GM19023 (cell line): ENCODE measurements at regions not wholly inside any gene's neighbourhood (a gene's known extent, or its start where the extent isn't known, plus 50 kb on each side); places are given as distances from the start of the nearest gene placed in this dataset.
A peak's percentile ranks its signal among the peaks of the same experiment; 100 is the strongest.
"Not testable (repeated sequence)": the region's sequence is repeated elsewhere in the genome, so short reads cannot be mapped to it uniquely, and the experiment has no call there.

ENCODE experiments used
- ATAC-seq: cut with Tn5 transposase; IDR thresholded peaks from one replicate; pipeline ENCODE4 v1.9.1; 2021; ENCODE audit warnings: mild to moderate bottlenecking, moderate library complexity; ENCODE audit not compliant: unreplicated experiment

DNA sequence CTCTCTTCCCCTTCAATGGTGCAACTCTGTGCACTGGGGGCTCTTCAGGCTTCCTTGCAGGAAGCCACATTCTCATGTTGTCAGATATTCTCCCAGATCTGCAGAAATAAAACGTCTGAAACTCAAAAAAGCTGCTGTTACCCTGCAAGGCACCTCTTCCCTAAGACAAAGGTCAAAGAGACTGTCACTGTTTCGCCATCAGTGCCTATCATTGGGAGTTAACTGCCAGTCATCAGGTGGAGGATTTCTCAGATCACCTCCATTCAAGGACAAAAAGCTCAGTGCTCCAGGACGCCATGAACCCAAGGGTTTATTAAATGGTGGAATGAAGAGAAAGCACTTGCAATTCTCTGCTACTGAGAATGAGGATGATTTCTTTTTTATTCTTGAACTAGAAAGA, 144.6 kb upstream of the PALS2 start:
- ATAC-seq, result no peak

DNA sequence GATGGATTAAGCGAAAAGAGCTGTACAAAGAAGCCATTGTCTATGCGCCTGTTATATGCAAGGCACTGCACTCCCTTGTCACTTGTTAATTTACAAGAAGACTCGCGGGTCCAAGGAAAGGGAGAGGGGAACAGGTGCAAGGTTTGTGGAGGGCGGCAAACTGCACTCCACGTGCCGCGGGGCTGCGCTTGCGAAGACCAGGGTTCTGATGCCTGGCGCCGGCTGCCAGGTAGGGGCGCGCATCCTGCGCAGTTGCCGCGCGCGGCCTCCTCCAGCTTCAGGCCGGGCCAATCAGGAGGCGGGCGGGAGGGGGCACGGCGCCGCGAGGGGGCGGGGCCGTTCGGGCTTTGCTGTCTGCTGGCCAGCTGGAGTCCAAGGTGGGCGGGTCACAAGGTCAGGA, 140.6 kb upstream of the PALS2 start:
- no peak for ATAC-seq

DNA sequence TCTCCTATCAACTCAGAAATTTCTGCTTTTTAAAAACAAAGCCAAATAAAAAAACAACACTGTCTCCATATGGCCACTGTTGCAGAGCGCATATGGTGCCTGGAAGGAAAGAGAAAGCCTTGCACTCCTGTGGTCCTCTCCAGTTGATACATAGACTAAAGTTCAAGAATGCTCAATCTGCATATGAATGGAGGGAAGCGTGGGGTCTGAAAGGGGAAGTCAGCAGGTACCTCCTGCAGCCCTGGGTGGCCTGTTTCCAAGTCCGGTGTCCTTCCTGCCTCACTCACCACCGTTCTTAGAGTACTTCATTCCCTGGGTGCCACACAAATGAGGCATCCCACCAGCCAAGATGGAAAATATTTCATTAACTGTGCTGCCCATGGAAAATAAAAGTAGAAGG, 138.3 kb upstream of the PALS2 start:
- ATAC-seq, result no peak

DNA sequence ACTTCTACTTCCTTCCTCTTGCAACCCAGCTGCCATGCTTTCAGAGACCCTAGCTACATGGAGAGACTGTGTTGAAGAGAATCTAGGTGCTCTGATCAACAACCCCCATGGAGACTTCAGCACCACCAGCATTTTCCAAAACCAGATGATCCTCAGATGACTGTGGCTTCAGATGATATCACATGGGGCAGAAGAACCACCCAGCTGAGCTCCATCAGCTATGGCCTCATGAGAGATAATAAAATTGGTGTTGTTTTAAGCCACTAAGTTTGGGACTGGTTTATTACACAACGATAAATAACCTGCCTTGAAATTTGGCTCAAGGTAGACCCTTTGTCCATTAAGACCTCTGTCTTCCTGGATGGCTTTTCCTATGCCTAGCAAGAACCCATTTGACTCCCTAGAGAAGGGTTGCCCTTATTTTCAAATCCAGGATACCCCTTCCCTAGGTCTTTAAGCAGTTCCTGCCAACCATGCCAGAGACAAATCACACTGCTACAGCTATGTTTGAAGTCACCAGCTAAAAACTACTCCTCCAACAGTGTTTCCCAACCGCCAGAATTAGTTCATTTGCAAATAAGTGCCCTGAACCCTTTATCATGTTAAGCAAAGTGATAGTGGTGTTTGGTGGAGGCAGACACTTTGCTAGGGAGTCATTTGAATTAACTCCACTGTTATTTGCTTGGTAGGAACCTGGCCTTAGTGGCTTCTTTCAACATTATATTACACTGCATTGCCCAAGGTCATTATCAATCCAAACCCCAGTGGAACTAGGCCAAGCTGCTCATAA, 136.9 kb upstream of the PALS2 start:
- ATAC-seq, result no peak

DNA sequence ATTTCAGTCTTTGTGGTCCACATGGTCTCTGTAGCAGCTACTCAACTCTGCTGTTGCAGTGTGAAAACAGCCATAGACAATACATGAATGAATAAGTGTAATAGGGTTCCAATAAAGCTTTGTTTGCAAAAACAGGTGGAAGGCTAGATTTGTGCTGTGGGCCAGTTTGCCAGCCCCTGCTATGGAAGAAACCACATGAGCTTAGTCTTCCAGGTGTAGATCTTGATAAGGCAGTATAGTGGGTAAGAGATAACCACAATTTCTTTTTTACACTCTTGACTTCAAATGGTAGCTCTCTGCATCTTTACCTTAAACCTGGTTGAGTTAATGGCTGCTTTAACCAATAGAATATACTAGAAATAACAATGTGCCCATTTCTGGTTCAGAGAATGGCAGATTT, 135.0 kb upstream of the PALS2 start:
- no peak for ATAC-seq

DNA sequence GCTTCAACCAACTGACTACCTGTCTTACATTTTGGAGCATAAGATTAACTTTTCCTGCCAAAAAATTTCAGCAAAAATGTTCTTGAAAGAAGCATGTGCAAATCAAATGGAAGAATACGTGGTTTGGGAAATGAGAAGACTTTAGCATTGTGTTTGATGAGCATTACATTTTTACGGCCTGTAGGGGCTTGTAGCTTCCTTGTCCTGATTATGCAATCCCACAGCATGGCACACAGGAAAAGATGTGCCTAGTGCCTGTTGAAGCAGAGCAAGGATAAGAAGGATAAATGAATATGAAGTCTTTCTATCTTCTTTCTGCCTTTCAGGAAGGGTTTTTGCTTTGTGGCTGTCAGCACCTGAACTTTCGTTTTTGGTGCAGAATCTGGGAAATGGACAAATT, 134.1 kb upstream of the PALS2 start:
- ATAC-seq, result not testable (repeated sequence)

DNA sequence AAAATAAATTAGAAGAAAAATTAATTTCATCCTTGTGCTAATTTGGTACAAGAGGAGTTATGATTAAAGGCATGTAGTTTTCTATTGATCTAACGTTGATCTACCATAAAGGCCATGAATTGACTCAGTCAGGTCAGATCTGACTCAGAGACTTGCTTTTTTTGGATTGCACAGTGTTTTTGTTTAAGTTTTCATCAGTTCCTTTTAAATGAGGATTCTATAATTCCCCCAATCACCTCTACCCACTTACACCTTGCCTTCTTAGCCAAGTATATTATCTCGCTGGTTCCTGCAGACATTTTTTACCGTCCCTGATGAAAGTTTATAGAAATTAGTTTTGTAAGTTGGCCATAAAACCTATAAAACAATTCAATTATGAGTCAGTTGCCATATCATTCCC, 132.4 kb upstream of the PALS2 start:
- no peak for ATAC-seq

DNA sequence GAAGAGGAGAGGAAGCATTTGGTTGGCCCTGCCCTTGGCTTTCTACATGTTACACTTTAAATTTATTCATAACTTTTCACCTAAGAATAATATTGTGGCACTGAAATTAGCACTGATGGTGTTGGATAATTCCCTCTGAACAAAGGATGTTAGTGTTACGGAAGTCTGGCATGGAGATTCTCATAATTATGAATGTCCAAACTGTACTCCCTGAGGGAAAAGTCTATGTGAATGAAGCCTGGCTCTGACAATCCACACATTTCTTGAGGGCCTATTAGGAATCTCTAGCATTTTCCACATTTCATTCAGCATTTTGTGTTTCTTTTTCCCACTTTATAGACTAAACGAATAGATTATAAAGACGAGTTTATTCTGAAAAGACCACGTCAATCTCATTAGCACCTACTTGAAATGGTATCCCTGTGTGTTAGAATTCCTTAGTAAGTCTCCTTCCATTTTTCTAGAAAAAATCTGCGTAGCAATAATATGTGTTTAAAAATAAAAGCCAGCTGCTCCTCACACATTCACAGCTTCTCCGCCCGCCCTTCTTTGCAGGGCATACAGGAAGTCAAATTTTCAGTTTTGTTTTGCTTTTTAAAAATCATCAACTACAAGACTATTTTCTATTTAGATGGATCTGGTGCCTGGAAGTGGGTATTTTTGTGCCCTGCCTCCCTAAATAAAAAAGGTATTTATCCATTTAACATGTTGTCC, 131.8 kb upstream of the PALS2 start:
- ATAC-seq, result peak; percentile 62

DNA sequence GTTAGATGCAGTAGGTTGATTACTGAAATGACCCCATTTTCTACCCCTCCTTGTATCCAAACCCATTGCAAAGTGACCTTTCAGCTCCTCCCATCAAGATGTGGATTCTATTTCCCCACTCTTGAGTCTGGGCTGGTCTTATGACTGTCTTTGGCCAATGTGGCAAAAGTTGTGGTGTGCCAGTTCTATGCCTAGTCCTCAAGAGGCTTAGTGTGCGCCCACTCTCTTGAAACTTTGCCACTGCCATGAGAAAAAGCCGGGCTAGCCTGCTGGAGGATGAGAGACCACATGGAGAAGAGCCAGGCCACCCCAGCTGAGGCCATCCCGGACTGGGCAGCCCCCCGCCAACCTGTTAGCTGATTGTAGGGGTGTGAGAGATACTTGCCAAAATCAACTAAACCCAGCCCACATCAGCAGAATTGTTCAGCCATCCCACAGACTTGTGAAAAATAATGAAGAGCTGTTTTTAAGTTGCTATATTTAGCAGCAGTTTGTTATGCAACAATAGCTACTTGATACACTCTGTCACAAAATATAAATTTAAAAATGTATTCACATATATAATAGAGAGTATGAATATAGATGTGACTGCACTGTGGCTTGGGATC, 131.0 kb upstream of the PALS2 start:
- no peak for ATAC-seq

DNA sequence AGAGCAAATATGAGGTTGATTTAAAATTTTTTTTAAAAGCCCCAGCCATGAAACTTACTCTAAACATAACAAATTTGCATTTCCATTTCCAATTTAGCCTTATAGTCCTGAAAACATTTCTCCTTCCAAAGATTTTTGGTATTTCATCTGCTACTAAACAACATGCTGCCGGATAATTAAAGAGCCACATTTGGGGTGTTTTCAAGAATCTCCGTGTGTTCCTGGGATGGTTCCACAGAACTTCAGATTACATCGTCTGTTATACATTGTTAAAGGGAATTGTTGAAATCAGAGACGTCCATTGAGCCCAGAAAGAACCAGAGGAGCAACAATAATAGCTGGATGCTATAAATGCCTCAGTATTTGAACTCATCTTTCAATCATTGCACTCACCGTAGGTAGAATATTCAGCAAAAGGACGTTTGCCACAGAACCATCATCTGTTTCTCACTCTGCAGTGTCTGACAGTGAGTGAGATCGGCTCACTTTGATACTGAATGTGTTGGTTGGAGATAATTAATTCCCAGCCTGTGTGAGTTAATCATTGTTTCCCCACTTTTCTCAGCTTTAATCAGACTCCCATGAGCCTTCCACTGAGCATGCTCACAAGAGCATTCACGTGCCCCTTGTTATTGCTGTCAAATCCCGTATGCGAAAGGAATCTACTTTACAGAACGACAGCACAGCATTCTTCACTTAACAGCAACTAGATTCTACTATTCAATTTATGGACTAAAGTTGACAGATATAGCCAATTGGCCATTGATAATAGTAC, 128.4 kb upstream of the PALS2 start:
- no peak for ATAC-seq

DNA sequence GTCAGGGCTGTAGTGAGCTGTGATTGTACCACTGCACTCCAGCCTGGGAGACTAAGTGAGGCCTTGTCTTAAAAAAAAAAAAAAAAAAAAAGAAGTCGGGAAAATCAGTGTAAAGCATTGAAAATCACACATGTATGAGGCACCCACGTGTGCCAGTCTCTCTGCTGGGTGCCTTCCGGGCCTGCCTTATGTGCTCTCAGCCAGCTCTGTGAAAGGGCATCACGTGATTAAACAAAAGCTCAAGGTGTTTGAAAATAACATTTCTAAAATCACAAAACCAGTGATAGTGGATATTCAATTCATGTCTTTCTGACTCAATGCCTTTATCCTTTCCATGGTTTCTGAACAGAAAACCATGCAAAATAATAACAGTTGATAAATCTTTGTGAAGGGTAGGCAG, 125.2 kb upstream of the PALS2 start:
- no peak for ATAC-seq

DNA sequence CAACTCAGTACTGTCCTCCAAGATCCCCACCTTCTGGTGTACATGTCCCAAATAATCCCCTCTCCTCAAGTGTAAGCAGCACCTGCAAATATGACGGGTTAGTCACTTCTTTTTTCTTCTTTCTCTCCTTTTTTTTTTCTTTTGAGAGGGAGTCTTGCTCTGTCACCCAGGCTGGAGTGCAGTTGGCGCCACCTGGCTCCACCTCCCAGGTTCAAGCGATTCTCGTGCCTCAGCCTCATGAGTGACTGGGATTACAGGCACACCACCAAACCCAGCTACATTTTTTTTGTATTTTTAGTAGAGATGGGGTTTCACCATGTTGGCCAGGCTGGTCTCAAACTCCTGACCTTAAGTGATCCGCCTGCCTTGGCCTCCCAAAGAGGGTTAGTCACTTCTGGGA, 123.8 kb upstream of the PALS2 start:
- ATAC-seq, result not testable (repeated sequence)

DNA sequence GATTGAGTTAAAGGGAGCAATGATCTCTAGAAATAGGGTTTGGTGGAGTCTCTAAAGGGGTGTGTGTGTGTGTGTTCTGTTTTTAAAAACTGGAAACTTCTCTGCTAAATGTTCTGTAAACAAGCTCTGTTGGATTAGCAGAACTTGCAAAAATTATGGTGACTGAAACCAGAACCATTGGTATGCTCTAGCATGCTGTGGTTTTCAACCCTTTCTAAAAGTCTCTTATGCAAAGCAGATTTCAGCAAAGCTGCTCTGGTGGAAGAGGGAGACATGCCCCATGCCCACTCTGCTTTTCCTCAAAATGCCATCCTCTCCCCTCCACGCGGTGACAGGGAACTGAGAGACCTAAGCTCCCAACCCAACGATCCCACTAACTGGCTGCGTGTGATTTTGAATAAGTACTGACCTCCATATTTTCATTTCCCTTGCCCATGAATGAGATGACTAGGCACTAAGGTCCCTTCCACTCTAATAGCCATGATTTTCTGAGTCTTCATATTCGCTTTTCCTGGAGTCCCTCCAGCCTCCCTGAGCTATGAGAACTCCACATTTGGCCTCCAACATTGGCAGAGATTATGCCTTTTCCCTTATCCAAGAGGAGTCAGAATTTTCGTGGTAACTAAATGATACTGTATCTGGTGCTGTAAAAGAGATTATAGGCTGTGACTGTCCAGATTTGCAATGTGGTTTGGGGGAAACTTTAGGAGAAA, 117.3 kb upstream of the PALS2 start:
- peak; percentile 91 for ATAC-seq

DNA sequence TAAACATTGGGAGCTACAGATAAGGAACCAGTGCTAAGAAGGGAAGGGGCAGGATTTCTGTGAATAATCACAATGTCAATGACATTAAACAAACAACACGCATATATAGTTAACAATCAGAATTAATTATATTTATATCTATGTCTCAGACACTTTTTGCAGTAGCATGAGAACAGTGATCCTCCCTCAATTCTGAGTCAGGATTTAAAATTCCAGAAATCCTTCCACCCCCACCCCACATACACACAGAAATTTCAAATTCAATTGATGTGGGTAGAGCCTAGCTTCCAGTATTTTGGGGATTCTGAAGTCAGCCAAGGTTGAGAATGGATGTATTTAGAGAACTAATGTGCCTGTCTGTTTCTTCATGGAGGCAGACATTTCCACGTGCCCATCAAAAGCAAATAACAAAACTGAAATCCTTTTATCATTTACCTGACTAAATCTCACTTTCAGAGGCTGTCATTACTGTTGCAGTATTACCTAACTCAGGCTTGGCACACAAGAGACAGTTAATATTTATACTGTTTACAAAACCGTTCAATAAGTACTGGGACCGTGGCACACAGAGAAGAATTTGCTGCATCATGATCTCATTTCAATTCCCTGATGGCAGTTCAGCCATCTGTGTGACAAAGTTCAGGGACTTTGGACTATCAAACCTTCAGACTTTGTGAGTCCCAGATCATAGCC, 116.6 kb upstream of the PALS2 start:
- no peak for ATAC-seq

DNA sequence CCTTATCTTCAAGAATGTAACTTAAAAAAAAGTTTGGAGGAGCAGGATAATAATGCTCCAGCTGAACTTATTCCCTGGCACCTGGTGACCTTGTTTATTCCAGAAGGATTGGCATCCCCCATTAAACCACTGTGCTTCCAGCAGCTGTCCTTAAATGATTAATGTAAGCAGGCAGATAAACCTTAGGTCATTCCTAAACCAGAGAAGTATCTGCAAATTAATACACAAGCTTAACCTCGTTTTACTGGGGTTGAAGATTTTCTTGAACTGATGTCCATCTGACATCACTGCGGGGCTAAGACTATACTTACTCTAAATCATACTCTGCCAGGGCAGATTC, 116.1 kb upstream of the PALS2 start:
- no peak for ATAC-seq

DNA sequence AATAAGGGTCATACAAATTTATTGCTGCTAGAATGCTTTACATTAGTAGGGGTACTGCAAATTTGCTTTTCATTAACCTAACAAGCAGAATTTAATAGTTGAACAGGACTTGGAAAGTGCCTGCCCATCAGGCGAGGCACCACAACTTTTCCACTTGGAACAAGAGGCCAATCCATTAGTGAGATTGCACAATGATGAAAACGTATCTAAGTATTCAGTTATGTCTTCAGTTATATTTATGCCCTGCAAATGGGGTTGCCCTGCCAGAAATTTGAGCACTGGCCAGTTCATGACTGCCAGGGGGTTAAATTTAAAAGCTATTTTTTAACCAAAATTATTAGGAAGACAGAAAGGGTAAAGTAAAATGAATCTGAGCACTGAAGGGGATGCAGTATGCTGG, 111.1 kb upstream of the PALS2 start:
- no peak for ATAC-seq

DNA sequence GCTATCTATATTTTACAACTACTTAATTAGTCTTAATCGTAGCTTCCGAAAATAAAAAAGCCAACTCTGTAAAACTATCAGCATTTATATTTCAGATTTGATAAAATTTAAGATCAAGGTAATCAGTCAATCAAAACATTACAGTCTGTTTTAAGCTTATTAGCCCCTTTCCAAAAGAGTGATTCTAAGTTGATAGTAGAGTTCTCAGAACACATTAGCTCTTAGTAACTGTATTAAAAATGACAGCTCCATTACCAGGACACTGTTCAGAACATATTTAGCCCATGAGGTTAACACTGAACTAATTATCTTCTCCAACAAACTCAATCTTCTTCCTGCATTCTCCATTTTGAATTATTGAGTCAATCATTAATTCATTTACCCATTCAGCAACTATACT, 110.3 kb upstream of the PALS2 start:
- no peak for ATAC-seq

DNA sequence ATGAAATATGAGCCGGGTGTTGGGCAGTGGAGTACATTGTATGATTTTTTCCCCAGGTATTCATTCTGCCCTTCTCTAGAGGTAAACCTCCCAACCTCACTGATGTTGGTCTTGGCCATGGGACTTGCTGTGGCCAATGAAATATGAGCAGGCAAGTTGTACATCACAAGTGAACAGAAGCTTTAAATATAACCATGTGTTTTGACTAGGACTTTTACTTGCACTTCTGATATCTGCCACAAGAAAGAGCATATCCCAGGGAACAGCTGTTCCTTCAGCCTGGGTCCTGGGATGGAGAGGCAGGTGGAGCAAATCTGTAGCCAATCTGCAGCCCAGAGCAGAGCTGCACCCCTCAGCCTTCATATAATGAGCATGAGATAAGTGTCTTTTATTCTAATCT, 109.8 kb upstream of the PALS2 start:
- ATAC-seq, result no peak

DNA sequence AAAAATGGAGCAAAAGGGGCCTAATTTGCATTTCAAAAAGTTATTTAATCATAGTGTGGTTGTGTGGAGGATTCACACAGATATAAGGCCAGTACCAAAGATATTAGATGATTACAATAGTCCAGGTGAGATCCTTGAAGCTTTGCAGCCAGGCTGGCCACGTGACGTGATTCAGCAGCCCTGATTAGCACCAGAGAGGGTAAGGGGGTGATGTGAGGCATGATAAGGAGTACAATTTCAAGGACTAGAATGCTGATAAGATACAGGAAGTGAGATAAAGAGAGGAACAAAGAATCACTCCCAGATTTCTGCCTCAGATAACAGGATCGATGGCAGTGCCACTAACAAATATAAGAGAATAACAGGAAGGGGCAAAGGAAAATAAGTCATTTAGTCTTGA, 108.4 kb upstream of the PALS2 start:
- ATAC-seq, result no peak

DNA sequence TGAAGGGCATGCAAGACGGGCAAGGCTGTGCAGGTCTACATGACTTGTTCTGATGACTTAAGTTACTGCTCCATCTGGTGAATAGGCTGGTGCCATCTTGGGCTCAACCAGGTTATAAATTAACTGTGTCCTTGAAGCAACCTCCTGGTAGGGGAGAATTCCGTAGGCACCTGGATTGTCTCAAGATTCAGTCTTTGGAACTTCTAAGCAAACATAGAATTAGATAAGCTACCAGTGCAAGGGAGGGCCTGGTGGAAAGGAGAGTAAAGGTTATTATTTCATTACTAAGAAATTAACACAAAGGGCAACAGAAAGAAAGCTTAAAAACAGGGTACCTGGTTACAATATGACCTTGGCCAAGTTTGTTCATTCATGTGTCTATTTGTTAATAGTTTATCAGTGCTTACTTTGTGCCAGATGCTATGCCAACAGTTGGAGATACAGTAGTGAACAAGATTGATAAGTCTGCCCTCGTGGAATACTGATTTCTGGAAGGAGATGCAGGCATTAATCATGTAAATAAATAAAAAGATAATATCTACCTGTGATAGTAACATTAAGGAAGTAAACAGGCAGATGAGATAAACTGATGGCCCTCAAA, 107.0 kb upstream of the PALS2 start:
- ATAC-seq, result no peak
